ENCODE measurements at regions not wholly inside any gene's neighbourhood (a gene's known extent, or its start where the extent isn't known, plus 50 kb on each side); places are given as distances from the start of the nearest gene placed in this dataset.
"Not testable (repeated sequence)": the region's sequence is repeated elsewhere in the genome, so short reads cannot be mapped to it uniquely, and the experiment has no call there.

GRCh38 chr3:70488131-70488530, 175.7 kb upstream of the MDFIC2 start:
- no peak for DNase-seq (ENCODE audit: low spot score)

- DNase-seq (ENCODE audit: low spot score) = no peak
Measured at GRCh38 chr3:70486414-70487017, 174.1 kb upstream of the MDFIC2 start.

GRCh38 chr3:70476174-70476573, 163.7 kb upstream of the MDFIC2 start:
- DNase-seq (ENCODE audit: low spot score) = no peak

- no peak for DNase-seq (ENCODE audit: low spot score)
Measured at GRCh38 chr3:70471464-70472342, 159.3 kb upstream of the MDFIC2 start.

GRCh38 chr3:70466096-70466495, 153.7 kb upstream of the MDFIC2 start:
- DNase-seq (ENCODE audit: low spot score) = no peak

- no peak for DNase-seq (ENCODE audit: low spot score)
Measured at GRCh38 chr3:70464876-70465275, 152.4 kb upstream of the MDFIC2 start.

- no peak for DNase-seq (ENCODE audit: low spot score)
Measured at GRCh38 chr3:70464465-70464864, 152.0 kb upstream of the MDFIC2 start.

- not testable (repeated sequence) for DNase-seq (ENCODE audit: low spot score)
Measured at GRCh38 chr3:70450220-70450619, 137.8 kb upstream of the MDFIC2 start.

GRCh38 chr3:70435422-70435821, 123.0 kb upstream of the MDFIC2 start:
- DNase-seq (ENCODE audit: low spot score) = not testable (repeated sequence)

GRCh38 chr3:70433091-70433490, 120.7 kb upstream of the MDFIC2 start:
- DNase-seq (ENCODE audit: low spot score) = no peak

GRCh38 chr3:70431911-70432310, 119.5 kb upstream of the MDFIC2 start:
- DNase-seq (ENCODE audit: low spot score) = no peak

- no peak for DNase-seq (ENCODE audit: low spot score)
Measured at GRCh38 chr3:70426071-70426470, 113.6 kb upstream of the MDFIC2 start.

GRCh38 chr3:70421506-70421905, 109.1 kb upstream of the MDFIC2 start:
- DNase-seq (ENCODE audit: low spot score) = no peak

- no peak for DNase-seq (ENCODE audit: low spot score)
Measured at GRCh38 chr3:70409018-70409417, 96.6 kb upstream of the MDFIC2 start.

GRCh38 chr3:70400194-70400593, 87.8 kb upstream of the MDFIC2 start:
- no peak for DNase-seq (ENCODE audit: low spot score)

GRCh38 chr3:70393881-70394612, 81.6 kb upstream of the MDFIC2 start:
- DNase-seq (ENCODE audit: low spot score) = no peak

- no peak for DNase-seq (ENCODE audit: low spot score)
Measured at GRCh38 chr3:70392227-70392626, 79.8 kb upstream of the MDFIC2 start.

- no peak for DNase-seq (ENCODE audit: low spot score)
Measured at GRCh38 chr3:70387889-70388288, 75.5 kb upstream of the MDFIC2 start.

- DNase-seq (ENCODE audit: low spot score) = no peak
Measured at GRCh38 chr3:70386846-70387245, 74.4 kb upstream of the MDFIC2 start.

- no peak for DNase-seq (ENCODE audit: low spot score)
Measured at GRCh38 chr3:70386043-70386442, 73.6 kb upstream of the MDFIC2 start.

- DNase-seq (ENCODE audit: low spot score) = no peak
Measured at GRCh38 chr3:70383360-70383831, 71.0 kb upstream of the MDFIC2 start.

- no peak for DNase-seq (ENCODE audit: low spot score)
Measured at GRCh38 chr3:70374179-70374578, 61.7 kb upstream of the MDFIC2 start.

All from hematopoietic multipotent progenitor cell treated with erythropoietin and hydrocortisone succinate and interleukin-3 and kit ligand, for 17 days (in vitro differentiated cells).